Karpas-422 (cell line): ENCODE measurements at regions not wholly inside any gene's neighbourhood (a gene's known extent, or its start where the extent isn't known, plus 50 kb on each side); places are given as distances from the start of the nearest gene placed in this dataset.
"Not testable (repeated sequence)": the region's sequence is repeated elsewhere in the genome, so short reads cannot be mapped to it uniquely, and the experiment has no call there.

Source experiments
- DNase-seq: peaks from one replicate; pipeline ENCODE4 v3.0.0-alpha.2; 2015
- H2AFZ ChIP-seq: fragments of 200-600 bp; sonication (generic); 2 replicates; pipeline ENCODE4 v1.6.1; 2014; ENCODE audit warnings: antibody characterized with exemption, low read length, mixed read lengths
- H3K27ac ChIP-seq: fragments of 200-600 bp; sonication (generic); 2 replicates; pipeline ENCODE4 v1.5.1; 2014; ENCODE audit warnings: mild to moderate bottlenecking, low read length, moderate library complexity
- H3K27me3 ChIP-seq: fragments of 200-600 bp; sonication (generic); 2 replicates; pipeline ENCODE4 v1.6.1; 2014; ENCODE audit warnings: low read length, mixed read lengths
- H3K36me3 ChIP-seq: fragments of 200-600 bp; sonication (generic); 2 replicates; pipeline ENCODE4 v1.6.1; 2014; ENCODE audit warnings: low read length, mixed read lengths; ENCODE audit not compliant: insufficient read depth
- H3K4me1 ChIP-seq: fragments of 200-600 bp; sonication (generic); 2 replicates; pipeline ENCODE4 v1.6.1; 2014; ENCODE audit warnings: mild to moderate bottlenecking, low read length, mixed read lengths
- H3K4me2 ChIP-seq: fragments of 200-600 bp; sonication (generic); 2 replicates; pipeline ENCODE4 v1.6.1; 2014; ENCODE audit warnings: low read length, low read depth, mild to moderate bottlenecking; ENCODE audit not compliant: poor library complexity, severe bottlenecking
- H3K4me3 ChIP-seq: fragments of 200-600 bp; sonication (generic); 2 replicates; pipeline ENCODE4 v1.5.1; 2014; ENCODE audit warnings: mild to moderate bottlenecking, antibody characterized with exemption, low read length, mixed read lengths
- H3K79me2 ChIP-seq: fragments of 200-600 bp; sonication (generic); 2 replicates; pipeline ENCODE4 v1.6.1; 2014; ENCODE audit warnings: mild to moderate bottlenecking, low read length, mixed read lengths
- H3K9ac ChIP-seq: fragments of 200-600 bp; sonication (generic); 2 replicates; pipeline ENCODE4 v1.6.0; 2014; ENCODE audit warnings: low read length
- H3K9me2 ChIP-seq: fragments of 200-600 bp; sonication (generic), shearing (Covaris generic); replicated peaks from 2 replicates; pipeline ENCODE4 v1.6.0; 2014; ENCODE audit warnings: mild to moderate bottlenecking, low read length, moderate library complexity; ENCODE audit not compliant: insufficient read depth
- H3K9me3 ChIP-seq: fragments of 300-700, 200-600 bp; sonication (generic); 2 replicates; pipeline ENCODE4 v1.6.1; 2014; ENCODE audit warnings: low read length, mixed read lengths
- H4K20me1 ChIP-seq: fragments of 200-600 bp; sonication (generic); 2 replicates; pipeline ENCODE4 v1.6.1; 2014; ENCODE audit warnings: mild to moderate bottlenecking, antibody characterized with exemption, low read length, low read depth; ENCODE audit not compliant: insufficient read depth

- no peak overlapping the region for H3K9ac ChIP-seq
- no peak overlapping the region for H3K4me2 ChIP-seq
- H3K27me3 ChIP-seq, result no peaks in the 10 kb centered on the region
- H3K4me1 ChIP-seq, result no peaks in the 10 kb centered on the region
- no peak overlapping the region for H2AFZ ChIP-seq
- H4K20me1 ChIP-seq, result no peaks in the 10 kb centered on the region
- peaks cover 18% of the 10 kb centered on the region for H3K9me3 ChIP-seq
- no peaks in the 10 kb centered on the region for H3K9me2 ChIP-seq
- no peaks in the 10 kb centered on the region for H3K36me3 ChIP-seq
- H3K4me3 ChIP-seq, result no peak overlapping the region
- no peaks in the 10 kb centered on the region for H3K79me2 ChIP-seq
- no peak for DNase-seq
- no peak overlapping the region for H3K27ac ChIP-seq
Measured at GRCh38 chr13:55576389-55576788, 1564.3 kb upstream of the PRR20A start.

GRCh38 chr13:55577082-55577846 is 1563.5 kb upstream of the PRR20A start:
- H3K27ac ChIP-seq, result no peak overlapping the region
- H3K36me3 ChIP-seq, result no peaks in the 10 kb centered on the region
- DNase-seq, result no peak
- H3K9ac ChIP-seq, result no peak overlapping the region
- H3K79me2 ChIP-seq, result no peaks in the 10 kb centered on the region
- no peak overlapping the region for H3K4me3 ChIP-seq
- H3K9me3 ChIP-seq, result peaks cover 18% of the 10 kb centered on the region
- H3K4me2 ChIP-seq, result no peak overlapping the region
- H3K27me3 ChIP-seq, result no peaks in the 10 kb centered on the region
- H3K9me2 ChIP-seq, result no peaks in the 10 kb centered on the region
- no peak overlapping the region for H2AFZ ChIP-seq
- no peaks in the 10 kb centered on the region for H4K20me1 ChIP-seq
- no peaks in the 10 kb centered on the region for H3K4me1 ChIP-seq

- no peak for DNase-seq
- Histone ChIP-seq H3K9me2 (no peaks in the 10 kb centered on the region), H3K4me3 (no peak overlapping the region), H3K9ac (no peak overlapping the region), H3K36me3 (no peaks in the 10 kb centered on the region), H3K4me2 (no peak overlapping the region), H3K27me3 (no peaks in the 10 kb centered on the region), H3K4me1 (no peaks in the 10 kb centered on the region), H2AFZ (no peak overlapping the region), H3K27ac (no peak overlapping the region), H3K9me3 (peaks cover 15% of the 10 kb centered on the region), H4K20me1 (no peaks in the 10 kb centered on the region), H3K79me2 (no peaks in the 10 kb centered on the region)
Measured at GRCh38 chr13:55577847-55578210, 1562.9 kb upstream of the PRR20A start.

GRCh38 chr13:55582294-55582693 is 1558.4 kb upstream of the PRR20A start:
- not testable (repeated sequence) for H2AFZ ChIP-seq, H3K36me3 ChIP-seq, H4K20me1 ChIP-seq, H3K9ac ChIP-seq, H3K9me2 ChIP-seq, DNase-seq, H3K4me2 ChIP-seq, H3K9me3 ChIP-seq, H3K27ac ChIP-seq, H3K79me2 ChIP-seq, H3K27me3 ChIP-seq, H3K4me1 ChIP-seq, H3K4me3 ChIP-seq

- Histone ChIP-seq H3K79me2 (no peaks in the 10 kb centered on the region), H3K9me3 (peaks cover 10% of the 10 kb centered on the region; the same call in 1 of the 2 replicates), H3K36me3 (no peaks in the 10 kb centered on the region), H3K4me3 (no peak overlapping the region), H4K20me1 (no peaks in the 10 kb centered on the region), H3K4me2 (no peak overlapping the region), H3K27ac (no peak overlapping the region), H3K9me2 (no peaks in the 10 kb centered on the region), H3K27me3 (no peaks in the 10 kb centered on the region), H3K4me1 (no peaks in the 10 kb centered on the region), H3K9ac (no peak overlapping the region), H2AFZ (no peak overlapping the region)
- DNase-seq, result no peak
Measured at GRCh38 chr13:55583953-55584593, 1556.6 kb upstream of the PRR20A start.

- H3K4me1 ChIP-seq, result no peaks in the 10 kb centered on the region
- no peaks in the 10 kb centered on the region for H3K36me3 ChIP-seq
- no peaks in the 10 kb centered on the region for H3K27me3 ChIP-seq
- H3K79me2 ChIP-seq, result no peaks in the 10 kb centered on the region
- no peak for DNase-seq
- peaks cover 31% of the 10 kb centered on the region for H3K9me3 ChIP-seq
- H3K9ac ChIP-seq, result no peak overlapping the region
- no peak overlapping the region for H3K4me3 ChIP-seq
- no peaks in the 10 kb centered on the region for H4K20me1 ChIP-seq
- H3K27ac ChIP-seq, result no peak overlapping the region
- no peak overlapping the region for H3K4me2 ChIP-seq
- no peaks in the 10 kb centered on the region for H3K9me2 ChIP-seq
- H2AFZ ChIP-seq, result no peak overlapping the region
Measured at GRCh38 chr13:55602784-55603183, 1537.9 kb upstream of the PRR20A start.

- Histone ChIP-seq H3K9ac (no peak overlapping the region), H3K4me1 (no peaks in the 10 kb centered on the region), H3K79me2 (no peaks in the 10 kb centered on the region), H3K4me3 (no peak overlapping the region), H3K27ac (no peak overlapping the region), H2AFZ (no peak overlapping the region), H3K27me3 (no peaks in the 10 kb centered on the region), H3K9me2 (no peaks in the 10 kb centered on the region), H3K9me3 (peaks cover 31% of the 10 kb centered on the region), H3K36me3 (no peaks in the 10 kb centered on the region), H3K4me2 (no peak overlapping the region), H4K20me1 (no peaks in the 10 kb centered on the region)
- no peak for DNase-seq
Measured at GRCh38 chr13:55606045-55606665, 1534.6 kb upstream of the PRR20A start.

- Histone ChIP-seq H3K36me3 (no peaks in the 10 kb centered on the region), H2AFZ (no peak overlapping the region), H3K27me3 (no peaks in the 10 kb centered on the region), H3K4me1 (no peaks in the 10 kb centered on the region), H3K9ac (no peak overlapping the region), H3K79me2 (no peaks in the 10 kb centered on the region), H3K27ac (no peak overlapping the region), H4K20me1 (no peaks in the 10 kb centered on the region), H3K9me2 (no peaks in the 10 kb centered on the region), H3K4me2 (no peak overlapping the region), H3K9me3 (peaks cover 26% of the 10 kb centered on the region), H3K4me3 (no peak overlapping the region)
- DNase-seq, result no peak
Measured at GRCh38 chr13:55613429-55614187, 1527.1 kb upstream of the PRR20A start.
